ENCODE measurements at regions not wholly inside any gene's neighbourhood (a gene's known extent, or its start where the extent isn't known, plus 50 kb on each side); places are given as distances from the start of the nearest gene placed in this dataset.
A peak's percentile ranks its signal among the peaks of the same experiment; 100 is the strongest.

DNA sequence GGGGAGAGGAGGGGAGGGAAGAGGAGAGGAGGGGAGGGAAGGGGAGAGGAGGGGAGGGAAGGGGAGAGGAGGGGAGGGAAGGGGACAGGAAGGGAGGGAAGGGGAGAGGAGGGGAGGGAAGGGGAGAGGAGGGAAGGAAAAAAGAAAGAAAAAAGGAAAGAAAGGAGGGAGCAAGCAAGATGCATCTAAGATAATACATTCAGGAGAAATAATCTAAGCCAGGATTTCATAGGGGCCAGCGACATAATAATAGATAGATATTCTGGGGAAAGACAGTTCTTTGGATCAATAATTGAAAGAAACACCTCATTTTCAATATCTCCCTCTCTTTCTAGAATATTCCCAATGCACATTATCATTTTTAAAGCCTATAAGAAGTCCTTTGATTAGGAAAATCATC is 328.9 kb upstream of the ID2 start:
- Histone ChIP-seq H3K36me3 (no peaks in the 10 kb centered on the region), H3K4me3 (no peak overlapping the region), H3K27ac (no peak overlapping the region), H3K4me1 (no peaks in the 10 kb centered on the region), H3K27me3 (no peaks in the 10 kb centered on the region), H3K9me3 (no peaks in the 10 kb centered on the region)
- no peak for DNase-seq
- ATAC-seq, result no peak
- intact Hi-C loops (cut with DNase I), result no loop called here
- 96 to 100% methylated on average over 1 of the region's 1 CpG for WGBS, 2 donors
- TF ChIP-seq, protein P1, sequence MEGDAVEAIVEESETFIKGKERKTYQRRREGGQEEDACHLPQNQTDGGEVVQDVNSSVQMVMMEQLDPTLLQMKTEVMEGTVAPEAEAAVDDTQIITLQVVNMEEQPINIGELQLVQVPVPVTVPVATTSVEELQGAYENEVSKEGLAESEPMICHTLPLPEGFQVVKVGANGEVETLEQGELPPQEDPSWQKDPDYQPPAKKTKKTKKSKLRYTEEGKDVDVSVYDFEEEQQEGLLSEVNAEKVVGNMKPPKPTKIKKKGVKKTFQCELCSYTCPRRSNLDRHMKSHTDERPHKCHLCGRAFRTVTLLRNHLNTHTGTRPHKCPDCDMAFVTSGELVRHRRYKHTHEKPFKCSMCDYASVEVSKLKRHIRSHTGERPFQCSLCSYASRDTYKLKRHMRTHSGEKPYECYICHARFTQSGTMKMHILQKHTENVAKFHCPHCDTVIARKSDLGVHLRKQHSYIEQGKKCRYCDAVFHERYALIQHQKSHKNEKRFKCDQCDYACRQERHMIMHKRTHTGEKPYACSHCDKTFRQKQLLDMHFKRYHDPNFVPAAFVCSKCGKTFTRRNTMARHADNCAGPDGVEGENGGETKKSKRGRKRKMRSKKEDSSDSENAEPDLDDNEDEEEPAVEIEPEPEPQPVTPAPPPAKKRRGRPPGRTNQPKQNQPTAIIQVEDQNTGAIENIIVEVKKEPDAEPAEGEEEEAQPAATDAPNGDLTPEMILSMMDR (IDR thresholded peaks at IDR 0.05), result no peak
- no peak for FAIRE-seq

DNA sequence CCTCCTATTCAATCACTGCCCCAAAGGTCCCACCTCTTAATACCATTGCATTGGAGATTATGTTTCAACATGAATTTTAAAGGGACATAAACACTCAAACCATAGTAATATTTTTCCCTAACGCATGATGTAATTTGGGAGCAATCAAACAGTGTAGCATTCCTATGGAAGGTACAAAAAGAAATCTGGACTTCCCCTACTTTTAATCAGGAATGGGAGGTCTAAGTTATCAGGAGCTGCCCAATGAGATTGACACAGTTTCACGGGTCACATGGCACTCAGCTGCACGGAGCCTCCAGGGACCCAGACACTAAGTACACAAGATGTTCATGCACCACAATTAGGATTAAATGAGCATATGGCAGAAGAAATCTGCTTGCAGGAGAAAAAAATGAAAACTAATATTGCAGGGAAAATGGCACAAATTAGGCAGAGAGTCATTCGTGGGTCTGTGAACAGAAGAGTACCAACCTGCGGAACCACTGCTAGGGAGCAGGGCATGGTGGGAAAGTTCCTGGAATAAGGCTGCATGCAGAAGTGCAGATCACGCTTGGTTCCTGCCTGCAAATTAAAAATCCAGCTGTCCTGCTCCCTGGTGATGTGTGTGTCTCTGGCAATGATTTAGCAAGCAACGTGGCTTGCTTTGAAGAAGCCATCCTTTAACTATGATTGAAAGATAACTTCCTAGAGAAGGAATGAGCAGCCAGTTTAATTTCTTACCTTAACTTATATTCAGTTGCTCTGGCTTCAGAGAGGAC is 326.6 kb upstream of the ID2 start:
- ATAC-seq (no peak), DNase-seq (no peak), FAIRE-seq (no peak)
- Histone ChIP-seq H3K4me3 (no peak overlapping the region), H3K4me1 (no peaks in the 10 kb centered on the region), H3K27ac (no peak overlapping the region), H3K27me3 (no peaks in the 10 kb centered on the region), H3K9me3 (no peaks in the 10 kb centered on the region), H3K36me3 (no peaks in the 10 kb centered on the region)
- intact Hi-C loops (cut with DNase I), result no loop called here
- TF ChIP-seq, protein P1 (IDR thresholded peaks at IDR 0.05), result no peak
- WGBS, 2 donors, result 71 to 72% methylated on average over 7 of the region's 7 CpGs

DNA sequence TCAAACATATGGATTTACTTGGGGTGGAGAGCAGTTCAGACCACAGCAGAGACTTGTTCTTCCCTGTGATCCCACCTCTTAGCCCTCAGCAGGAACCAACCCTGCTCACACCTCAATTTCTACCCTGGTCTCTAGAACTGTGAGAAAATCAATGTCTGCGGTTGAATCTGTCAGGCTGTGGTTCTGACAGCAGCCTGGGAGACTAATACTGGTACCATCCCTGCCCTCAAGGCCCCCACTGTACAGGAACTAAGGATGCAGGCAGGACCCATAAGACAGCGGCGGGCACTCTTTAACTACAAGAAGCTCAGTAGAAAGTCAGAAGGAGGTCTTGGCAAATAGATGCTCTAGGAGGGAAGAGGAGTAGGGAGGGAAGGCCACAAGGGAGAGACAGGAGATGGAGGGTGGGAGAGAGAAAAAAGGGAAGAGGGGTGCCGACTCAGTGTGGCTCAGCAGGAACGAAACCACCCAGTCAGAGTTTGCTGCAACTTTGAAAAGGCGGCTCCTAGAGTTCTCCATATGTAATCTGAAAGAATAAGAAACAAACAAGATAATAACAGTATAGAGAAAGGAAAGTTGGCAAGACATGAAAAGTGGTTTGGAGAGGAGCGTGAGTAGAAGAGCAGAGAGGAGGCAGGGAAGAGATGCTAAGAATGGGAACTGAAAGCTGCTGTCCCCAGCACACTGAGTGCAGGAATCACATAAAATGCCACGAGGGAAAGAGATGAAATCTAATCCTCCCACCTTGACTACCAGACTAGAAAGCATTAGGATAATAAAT is 323.9 kb upstream of the ID2 start:
- Histone ChIP-seq H3K27ac (no peak overlapping the region), H3K4me3 (no peak overlapping the region), H3K36me3 (no peaks in the 10 kb centered on the region), H3K4me1 (no peaks in the 10 kb centered on the region), H3K9me3 (no peaks in the 10 kb centered on the region), H3K27me3 (no peaks in the 10 kb centered on the region)
- ATAC-seq (no peak), DNase-seq (no peak), FAIRE-seq (no peak)
- 82 to 90% methylated on average over 8 of the region's 8 CpGs for WGBS, 2 donors
- intact Hi-C loops (cut with DNase I), result no loop called here
- TF ChIP-seq, protein P1 (IDR thresholded peaks at IDR 0.05), result no peak

DNA sequence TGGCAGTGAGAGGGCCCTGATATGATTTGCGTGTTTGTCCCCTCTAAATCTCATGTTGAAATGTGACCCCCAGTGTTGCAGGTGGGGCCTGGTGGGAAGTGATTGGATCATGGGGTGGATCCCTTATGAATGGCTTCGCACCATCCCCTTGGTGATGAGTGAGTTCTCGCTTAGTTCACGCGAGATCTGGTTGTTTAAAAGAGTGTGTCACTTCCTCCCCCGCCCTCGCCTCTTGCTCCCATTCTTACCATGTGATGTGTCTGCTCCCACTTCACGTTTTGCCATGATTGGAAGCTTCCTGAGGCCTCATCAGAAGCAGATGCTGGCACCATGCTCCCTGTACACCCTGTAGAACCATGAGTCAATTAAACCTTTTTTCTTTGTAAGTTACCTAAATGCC is 319.9 kb upstream of the ID2 start:
- Histone ChIP-seq H3K9me3 (no peaks in the 10 kb centered on the region), H3K4me1 (peaks cover 0 to 9% (median 0%) of the 10 kb centered on the region in 3 donors), H3K27me3 (no peaks in the 10 kb centered on the region), H3K36me3 (no peaks in the 10 kb centered on the region), H3K27ac (no peak overlapping the region), H3K4me3 (no peak overlapping the region)
- no peak for ATAC-seq
- WGBS, 2 donors, result 95 to 96% methylated on average over 8 of the region's 8 CpGs
- TF ChIP-seq, protein P1 (IDR thresholded peaks at IDR 0.05), result no peak
- FAIRE-seq, result no peak
- intact Hi-C loops (cut with DNase I), result no loop called here
- no peak for DNase-seq

DNA sequence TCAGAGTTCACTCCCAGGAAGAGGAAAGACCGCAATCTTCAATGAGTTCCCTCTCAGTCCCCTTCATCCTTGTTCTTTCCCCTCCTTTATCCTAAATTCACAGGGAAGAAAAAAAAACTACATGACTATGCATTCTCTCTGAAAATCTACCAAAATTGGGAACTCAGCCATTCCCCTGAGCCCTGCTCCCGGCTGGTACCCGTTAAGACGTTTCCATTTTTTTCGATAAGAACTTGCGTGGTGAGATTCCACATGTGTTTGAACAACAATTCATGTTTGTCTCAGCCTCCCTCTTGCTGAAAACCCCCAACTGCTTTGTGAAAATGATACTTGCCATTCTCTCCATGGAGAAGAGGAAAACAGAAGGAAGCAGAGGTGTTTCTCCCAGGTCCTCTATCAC is 318.7 kb upstream of the ID2 start:
- Histone ChIP-seq H3K4me1 (peaks cover 0 to 9% (median 0%) of the 10 kb centered on the region in 3 donors), H3K36me3 (no peaks in the 10 kb centered on the region), H3K27ac (no peak overlapping the region), H3K4me3 (no peak overlapping the region), H3K27me3 (no peaks in the 10 kb centered on the region), H3K9me3 (no peaks in the 10 kb centered on the region)
- DNase-seq, result no peak
- TF ChIP-seq, protein P1 (IDR thresholded peaks at IDR 0.05), result no peak
- peak in 1 of 4 donors; percentile 7 for ATAC-seq
- FAIRE-seq, result no peak
- intact Hi-C loops (cut with DNase I), result no loop called here
- 62 to 66% methylated on average over 6 of the region's 6 CpGs for WGBS, 2 donors
